IgD-negative memory B cell (primary cell): ENCODE measurements at regions not wholly inside any gene's neighbourhood (a gene's known extent, or its start where the extent isn't known, plus 50 kb on each side); places are given as distances from the start of the nearest gene placed in this dataset.

Source experiments
- H3K27ac Mint-ChIP-seq, 3 donors: one replicate each; pipeline ENCODE4 v1.8.0; 2020 to 2022; ENCODE audit warnings: mild to moderate bottlenecking in 3 of 3, mixed read lengths in 3 of 3, moderate library complexity in 1 of 3
- H3K27me3 Mint-ChIP-seq: one replicate; pipeline ENCODE4 v1.8.0; 2021; ENCODE audit warnings: mixed read lengths
- H3K36me3 Mint-ChIP-seq: one replicate; pipeline ENCODE4 v1.8.0; 2020; ENCODE audit warnings: mild to moderate bottlenecking, mixed read lengths
- H3K4me1 Mint-ChIP-seq, 3 donors: one replicate each; pipeline ENCODE4 v1.8.0; 2020 to 2022; ENCODE audit warnings: mixed read lengths in 3 of 3, mild to moderate bottlenecking in 1 of 3
- H3K4me3 Mint-ChIP-seq, 4 donors: one replicate each; pipeline ENCODE4 v1.8.0; 2020 to 2022; ENCODE audit warnings: mild to moderate bottlenecking in 4 of 4, mixed read lengths in 4 of 4, moderate library complexity in 3 of 4
- H3K9me3 Mint-ChIP-seq, 3 donors: one replicate each; pipeline ENCODE4 v1.8.0; 2020 to 2021; ENCODE audit warnings: mixed read lengths in 3 of 3, mild to moderate bottlenecking in 1 of 3

- Mint-ChIP-seq H3K27ac (no peak overlapping the region), H3K36me3 (no peaks in the 10 kb centered on the region), H3K4me3 (no peak overlapping the region), H3K27me3 (peaks cover 5% of the 10 kb centered on the region), H3K9me3 (no peaks in the 10 kb centered on the region), H3K4me1 (peaks cover 0 to 2% (median 1%) of the 10 kb centered on the region in 3 donors)
Measured at GRCh38 chr2:126793885-126794613, 104.6 kb upstream of the TEX51 start.

GRCh38 chr2:126795656-126796055 lies 103.0 kb upstream of the TEX51 start:
- Mint-ChIP-seq H3K4me1 (peaks cover 0 to 2% (median 1%) of the 10 kb centered on the region in 3 donors), H3K36me3 (no peaks in the 10 kb centered on the region), H3K4me3 (no peak overlapping the region), H3K9me3 (no peaks in the 10 kb centered on the region), H3K27me3 (peaks cover 9% of the 10 kb centered on the region), H3K27ac (peak overlapping the region in 1 of 3 donors; percentile 50)

GRCh38 chr2:126796931-126797621 lies 101.6 kb upstream of the TEX51 start:
- Mint-ChIP-seq H3K4me3 (no peak overlapping the region), H3K9me3 (no peaks in the 10 kb centered on the region), H3K4me1 (peaks cover 0 to 2% (median 1%) of the 10 kb centered on the region in 3 donors), H3K27ac (peak overlapping the region in 1 of 3 donors; percentile 27), H3K36me3 (no peaks in the 10 kb centered on the region), H3K27me3 (peaks cover 11% of the 10 kb centered on the region)

GRCh38 chr2:126797622-126798275 lies 100.9 kb upstream of the TEX51 start:
- H3K4me1 Mint-ChIP-seq = peaks cover 0 to 1% (median under 1%) of the 10 kb centered on the region in 3 donors
- no peaks in the 10 kb centered on the region for H3K36me3 Mint-ChIP-seq
- no peak overlapping the region for H3K4me3 Mint-ChIP-seq
- peaks cover 11% of the 10 kb centered on the region for H3K27me3 Mint-ChIP-seq
- no peaks in the 10 kb centered on the region for H3K9me3 Mint-ChIP-seq
- H3K27ac Mint-ChIP-seq = no peak overlapping the region

GRCh38 chr2:126798276-126799140 lies 100.2 kb upstream of the TEX51 start:
- peaks cover 7% of the 10 kb centered on the region for H3K27me3 Mint-ChIP-seq

GRCh38 chr2:126799301-126799700 lies 99.4 kb upstream of the TEX51 start:
- Mint-ChIP-seq H3K4me1 (peaks cover 0 to 1% (median 0%) of the 10 kb centered on the region in 3 donors), H3K9me3 (peaks cover 0 to 2% (median 0%) of the 10 kb centered on the region in 3 donors), H3K27ac (no peak overlapping the region), H3K36me3 (no peaks in the 10 kb centered on the region), H3K4me3 (no peak overlapping the region), H3K27me3 (peaks cover 7% of the 10 kb centered on the region)

More at GRCh38 chr2:126798276-126799140, 100.2 kb upstream of the TEX51 start:
- no peaks in the 10 kb centered on the region for H3K36me3 Mint-ChIP-seq
- H3K4me3 Mint-ChIP-seq = no peak overlapping the region
- H3K4me1 Mint-ChIP-seq = peaks cover 0 to 1% (median 0%) of the 10 kb centered on the region in 3 donors
- no peak overlapping the region for H3K27ac Mint-ChIP-seq
- no peaks in the 10 kb centered on the region for H3K9me3 Mint-ChIP-seq

GRCh38 chr2:126801473-126801872 lies 97.2 kb upstream of the TEX51 start:
- no peaks in the 10 kb centered on the region for H3K36me3 Mint-ChIP-seq
- H3K27ac Mint-ChIP-seq = no peak overlapping the region

GRCh38 chr2:126802316-126802715 lies 96.4 kb upstream of the TEX51 start:
- no peaks in the 10 kb centered on the region for H3K36me3 Mint-ChIP-seq
- no peaks in the 10 kb centered on the region for H3K4me1 Mint-ChIP-seq
- peaks cover 7% of the 10 kb centered on the region for H3K27me3 Mint-ChIP-seq
- H3K4me3 Mint-ChIP-seq = no peak overlapping the region
- no peak overlapping the region for H3K27ac Mint-ChIP-seq
- H3K9me3 Mint-ChIP-seq = peaks cover 0 to 3% (median 0%) of the 10 kb centered on the region in 3 donors

More at GRCh38 chr2:126801473-126801872, 97.2 kb upstream of the TEX51 start:
- H3K4me1 Mint-ChIP-seq = peaks cover 0 to 1% (median 0%) of the 10 kb centered on the region in 3 donors
- peaks cover 0 to 2% (median 0%) of the 10 kb centered on the region in 3 donors for H3K9me3 Mint-ChIP-seq
- peaks cover 7% of the 10 kb centered on the region for H3K27me3 Mint-ChIP-seq
- no peak overlapping the region for H3K4me3 Mint-ChIP-seq

- no peaks in the 10 kb centered on the region for H3K4me1 Mint-ChIP-seq
- no peak overlapping the region for H3K4me3 Mint-ChIP-seq
- peaks cover 7% of the 10 kb centered on the region for H3K27me3 Mint-ChIP-seq
- H3K9me3 Mint-ChIP-seq = peaks cover 0 to 3% (median 0%) of the 10 kb centered on the region in 3 donors
- no peak overlapping the region for H3K27ac Mint-ChIP-seq
- no peaks in the 10 kb centered on the region for H3K36me3 Mint-ChIP-seq
Measured at GRCh38 chr2:126802774-126803433, 95.8 kb upstream of the TEX51 start.

GRCh38 chr2:126803434-126803775 lies 95.3 kb upstream of the TEX51 start:
- H3K36me3 Mint-ChIP-seq = no peaks in the 10 kb centered on the region
- H3K27ac Mint-ChIP-seq = no peak overlapping the region
- H3K4me3 Mint-ChIP-seq = no peak overlapping the region
- no peaks in the 10 kb centered on the region for H3K4me1 Mint-ChIP-seq
- H3K27me3 Mint-ChIP-seq = peaks cover 7% of the 10 kb centered on the region
- H3K9me3 Mint-ChIP-seq = peaks cover 0 to 3% (median 0%) of the 10 kb centered on the region in 3 donors

GRCh38 chr2:126804347-126804746 lies 94.3 kb upstream of the TEX51 start:
- Mint-ChIP-seq H3K36me3 (no peaks in the 10 kb centered on the region), H3K27me3 (peaks cover 11% of the 10 kb centered on the region), H3K4me1 (no peaks in the 10 kb centered on the region), H3K9me3 (peaks cover 0 to 3% (median 0%) of the 10 kb centered on the region in 3 donors), H3K27ac (no peak overlapping the region), H3K4me3 (no peak overlapping the region)

GRCh38 chr2:126808929-126809328 lies 89.8 kb upstream of the TEX51 start:
- Mint-ChIP-seq H3K4me1 (no peaks in the 10 kb centered on the region), H3K27me3 (peaks cover 4% of the 10 kb centered on the region), H3K4me3 (no peak overlapping the region), H3K36me3 (no peaks in the 10 kb centered on the region), H3K27ac (no peak overlapping the region), H3K9me3 (peaks cover 0 to 4% (median 0%) of the 10 kb centered on the region in 3 donors)

GRCh38 chr2:126809340-126809739 lies 89.3 kb upstream of the TEX51 start:
- Mint-ChIP-seq H3K9me3 (peaks cover 0 to 5% (median 0%) of the 10 kb centered on the region in 3 donors), H3K4me1 (no peaks in the 10 kb centered on the region), H3K27ac (no peak overlapping the region), H3K36me3 (no peaks in the 10 kb centered on the region), H3K27me3 (peaks cover 4% of the 10 kb centered on the region), H3K4me3 (no peak overlapping the region)

- H3K27me3 Mint-ChIP-seq = peaks cover 4% of the 10 kb centered on the region
- peaks cover 0 to 5% (median 0%) of the 10 kb centered on the region in 3 donors for H3K9me3 Mint-ChIP-seq
- no peaks in the 10 kb centered on the region for H3K36me3 Mint-ChIP-seq
- no peaks in the 10 kb centered on the region for H3K4me1 Mint-ChIP-seq
- no peak overlapping the region for H3K27ac Mint-ChIP-seq
- H3K4me3 Mint-ChIP-seq = no peak overlapping the region
Measured at GRCh38 chr2:126810001-126810400, 88.7 kb upstream of the TEX51 start.
